ENCODE measurements at regions not wholly inside any gene's neighbourhood (a gene's known extent, or its start where the extent isn't known, plus 50 kb on each side); places are given as distances from the start of the nearest gene placed in this dataset.

GRCh38 chr6:71482742-71483141 lies 194.1 kb downstream of the OGFRL1 start:
- ChIA-PET POLR2A (interaction anchor here (0.9 kb wide), 1 partner anchor 62 kb away, joined by 3 read pairs; no protein-coding TSS in a partner anchor), CTCF (interaction anchor here (1.2 to 3.5 kb wide), 2 partner anchors 92 to 98 kb away, joined by 3 to 21 read pairs; no protein-coding TSS in a partner anchor)
- no peak overlapping the region for H3K27ac ChIP-seq (ENCODE audit: extremely low read depth, low read depth, low read length)
- H3K9me3 ChIP-seq (ENCODE audit: control insufficient read depth, insufficient read depth, low read depth, low read length): no peaks in the 10 kb centered on the region
- no peak overlapping the region for H3K4me3 ChIP-seq (ENCODE audit: low read depth, low read length)
- no peaks in the 10 kb centered on the region for H3K4me1 ChIP-seq (ENCODE audit: control insufficient read depth, insufficient read depth, low read length)
- TF ChIP-seq BCL6B (tag by site-specific recombination; IDR thresholded peaks at IDR 0.05) (no peak), ZFP3 (tag by site-specific recombination; IDR thresholded peaks at IDR 0.05; ENCODE audit: low read depth) (no peak), ZNF341 (tag by site-specific recombination; IDR thresholded peaks at IDR 0.05; ENCODE audit: low read depth) (no peak), ZNF791 (tag by site-specific recombination; IDR thresholded peaks at IDR 0.05) (no peak), PRDM4 (tag by site-specific recombination; IDR thresholded peaks at IDR 0.05) (no peak), HOXC10 (CRISPR knock-in tag; IDR thresholded peaks at IDR 0.05) (no peak)
- no peaks in the 10 kb centered on the region for H3K36me3 ChIP-seq (ENCODE audit: control insufficient read depth in 2 of 2, insufficient read depth in 1 of 2, low read length in 2 of 2)

GRCh38 chr6:71486461-71486860 lies 197.8 kb downstream of the OGFRL1 start:
- Histone ChIP-seq H3K36me3 (ENCODE audit: control insufficient read depth in 2 of 2, insufficient read depth in 1 of 2, low read length in 2 of 2) (no peaks in the 10 kb centered on the region), H3K27ac (ENCODE audit: extremely low read depth, low read depth, low read length) (no peak overlapping the region), H3K9me3 (ENCODE audit: control insufficient read depth, insufficient read depth, low read depth, low read length) (no peaks in the 10 kb centered on the region), H3K4me3 (ENCODE audit: low read depth, low read length) (no peak overlapping the region), H3K4me1 (ENCODE audit: control insufficient read depth, insufficient read depth, low read length) (no peaks in the 10 kb centered on the region)
- TF ChIP-seq GLIS1 (tag by site-specific recombination; IDR thresholded peaks at IDR 0.05): no peak
- TF ChIP-seq ZNF596 (tag by site-specific recombination; IDR thresholded peaks at IDR 0.05): no peak
- no peak for TF ChIP-seq ZNF169 (tag by site-specific recombination; IDR thresholded peaks at IDR 0.05)
- no peak for TF ChIP-seq CTCF (tag by site-specific recombination; IDR thresholded peaks at IDR 0.05)
- TF ChIP-seq SCRT2 (tag by site-specific recombination; IDR thresholded peaks at IDR 0.05): no peak
- TF ChIP-seq GLI4 (tag by site-specific recombination; IDR thresholded peaks at IDR 0.05): no peak
- TF ChIP-seq ZNF600 (tag by site-specific recombination; IDR thresholded peaks at IDR 0.05): no peak
- TF ChIP-seq SP2 (tag by site-specific recombination; IDR thresholded peaks at IDR 0.05): no peak
- no peak for TF ChIP-seq ZBTB10 (tag by site-specific recombination; IDR thresholded peaks at IDR 0.05)
- no peak for TF ChIP-seq ZNF639 (tag by site-specific recombination; IDR thresholded peaks at IDR 0.05)
- no peak for TF ChIP-seq ZNF513 (tag by site-specific recombination; IDR thresholded peaks at IDR 0.05)
- no peak for TF ChIP-seq ZNF335 (tag by site-specific recombination; conservative IDR thresholded peaks at IDR 0.05)
- no peak for TF ChIP-seq ZEB2 (tag by site-specific recombination; IDR thresholded peaks at IDR 0.05)
- TF ChIP-seq ZNF692 (tag by site-specific recombination; IDR thresholded peaks at IDR 0.05): no peak
- TF ChIP-seq ZNF184 (tag by site-specific recombination; IDR thresholded peaks at IDR 0.05): no peak
- TF ChIP-seq SETDB1 (IDR thresholded peaks at IDR 0.05; ENCODE audit: insufficient read length, low read length): no peak
- ChIA-PET CTCF (no interaction called here), POLR2A (no interaction called here)
